Astrocyte (in vitro differentiated cells and primary cell): ENCODE measurements at regions not wholly inside any gene's neighbourhood (a gene's known extent, or its start where the extent isn't known, plus 50 kb on each side); places are given as distances from the start of the nearest gene placed in this dataset.

Experiments used
- CTCF ChIP-seq: IDR thresholded peaks from 2 replicates; pipeline ENCODE4 v1.5.1; 2011; ENCODE audit warnings: low read depth, mild to moderate bottlenecking, inconsistent platforms, low read length, moderate library complexity; ENCODE audit not compliant: insufficient read depth
- EZH2 ChIP-seq: IDR thresholded peaks from 2 replicates; pipeline ENCODE4 v1.6.1; 2012; ENCODE audit warnings: mild to moderate bottlenecking, low read length, inconsistent platforms; ENCODE audit not compliant: insufficient read depth

DNA sequence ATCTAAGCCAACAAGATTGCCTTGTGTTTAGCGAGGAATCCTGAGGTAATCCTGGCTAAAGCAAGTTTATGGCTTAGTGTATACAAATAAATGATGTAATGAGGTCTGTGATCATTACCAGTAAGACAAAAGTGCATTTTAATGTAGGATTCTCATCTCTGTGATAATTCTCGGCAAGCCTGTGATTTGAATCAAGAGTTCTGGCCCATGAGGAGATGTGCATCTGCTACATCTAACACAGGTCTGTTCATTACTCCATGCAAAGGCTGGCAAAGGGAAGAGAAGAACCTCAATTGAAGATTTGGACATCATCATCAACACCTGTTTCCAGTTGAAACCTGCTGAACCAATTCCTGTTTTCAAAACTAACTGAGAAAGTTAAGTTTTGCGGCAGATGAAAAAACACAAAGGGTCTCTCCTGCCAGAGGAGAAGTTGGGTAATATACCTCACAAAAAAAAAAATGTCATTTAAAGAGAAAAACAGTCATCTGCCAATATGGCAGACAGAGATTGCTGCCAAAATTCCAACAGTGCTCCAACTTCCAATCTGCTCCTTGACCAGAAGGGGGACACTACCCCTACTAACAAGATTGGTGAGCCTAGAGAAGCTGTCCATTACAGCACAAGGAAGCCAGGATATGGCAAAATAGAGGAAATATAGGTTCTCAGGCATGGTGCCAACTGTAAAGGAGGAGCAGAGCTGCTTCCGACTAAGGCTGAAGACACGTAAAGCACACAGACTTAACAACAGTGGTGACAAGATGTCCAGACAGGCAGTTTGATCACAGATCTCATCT lies 453.7 kb downstream of the TTLL7 start:
- no peak for TF ChIP-seq CTCF
- no peak for TF ChIP-seq EZH2
